SK-N-SH treated with all-trans-retinoic acid at 6 μM for 48 hours (cell line): ENCODE measurements at regions not wholly inside any gene's neighbourhood (a gene's known extent, or its start where the extent isn't known, plus 50 kb on each side); places are given as distances from the start of the nearest gene placed in this dataset.

Source experiments
- CSRNP3 ChIP-seq: fragments of 250-450 bp; sonication (Bioruptor Pico); IDR thresholded peaks from 2 replicates; pipeline ENCODE4 v1.5.1; 2021; ENCODE audit warnings: mild to moderate bottlenecking, moderate library complexity
- GLIS3 ChIP-seq: fragments of 250-450 bp; sonication (Bioruptor Pico); IDR thresholded peaks from 2 replicates; pipeline ENCODE4 v1.5.0; 2020; ENCODE audit warnings: mild to moderate bottlenecking, moderate library complexity
- PATZ1 ChIP-seq: fragments of 250-450 bp; sonication (Bioruptor Pico); IDR thresholded peaks from 2 replicates; pipeline ENCODE4 v1.8.0; 2020; ENCODE audit warnings: mild to moderate bottlenecking, moderate library complexity, borderline replicate concordance
- PPARA ChIP-seq: fragments of 250-450 bp; sonication (Bioruptor Pico); IDR thresholded peaks from 2 replicates; pipeline ENCODE4 v1.5.0; 2020; ENCODE audit warnings: mild to moderate bottlenecking, borderline replicate concordance
- RARB ChIP-seq: fragments of 250-450 bp; sonication (Bioruptor Pico); IDR thresholded peaks from 2 replicates; pipeline ENCODE4 v1.8.0; 2021; ENCODE audit warnings: mild to moderate bottlenecking, moderate library complexity
- TOX ChIP-seq: fragments of 250-450 bp; sonication (Bioruptor Pico); IDR thresholded peaks from 2 replicates; pipeline ENCODE4 v1.8.0; 2021; ENCODE audit warnings: mild to moderate bottlenecking, moderate library complexity, borderline replicate concordance
- ZFP30 ChIP-seq: fragments of 450-650 bp; formaldehyde crosslinking; IDR thresholded peaks from 2 replicates; pipeline ENCODE4 v1.5.0; 2022; ENCODE audit warnings: mild to moderate bottlenecking, moderate library complexity
- ZNF565 ChIP-seq: fragments of 450-650 bp; formaldehyde crosslinking; conservative IDR thresholded peaks from 2 replicates; pipeline ENCODE4 v1.5.0; 2020; ENCODE audit warnings: low read depth, mild to moderate bottlenecking, moderate library complexity
- ZNF70 ChIP-seq: fragments of 450-650 bp; formaldehyde crosslinking; IDR thresholded peaks from 2 replicates; pipeline ENCODE4 v1.5.0; 2020; ENCODE audit warnings: mild to moderate bottlenecking, moderate library complexity

DNA sequence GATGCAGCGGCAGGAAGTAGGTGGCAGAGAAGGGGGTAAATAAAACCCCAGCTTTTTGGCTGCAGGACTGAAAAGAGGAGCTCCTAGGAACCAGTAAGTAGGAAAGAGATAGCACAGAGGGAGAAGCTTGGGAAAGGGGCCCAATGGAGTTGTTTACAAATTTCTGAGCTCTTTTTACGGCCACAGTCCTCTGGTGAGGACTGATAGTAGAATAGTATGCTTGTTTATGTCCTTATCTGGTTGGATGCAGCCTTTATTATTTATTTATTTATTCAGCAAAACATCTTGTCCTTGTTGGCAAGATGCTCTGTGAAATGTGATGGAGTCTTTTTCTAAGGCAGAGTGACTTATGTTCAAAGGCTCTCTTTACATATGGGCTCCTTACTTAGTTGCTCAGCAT, 119.7 kb upstream of the AHI1 start:
- no peak for TF ChIP-seq PATZ1 (CRISPR knock-in tag)
- no peak for TF ChIP-seq RARB (CRISPR knock-in tag)
- TF ChIP-seq ZNF565 (CRISPR knock-in tag) = no peak
- TF ChIP-seq GLIS3 (CRISPR knock-in tag) = no peak
- TF ChIP-seq CSRNP3 (CRISPR knock-in tag) = no peak
- TF ChIP-seq ZFP30 (CRISPR knock-in tag) = no peak
- no peak for TF ChIP-seq ZNF70 (CRISPR knock-in tag)
- TF ChIP-seq TOX (CRISPR knock-in tag) = no peak
- no peak for TF ChIP-seq PPARA (CRISPR knock-in tag)
